HG03095 (cell line): ENCODE measurements at regions not wholly inside any gene's neighbourhood (a gene's known extent, or its start where the extent isn't known, plus 50 kb on each side); places are given as distances from the start of the nearest gene placed in this dataset.
"Not testable (repeated sequence)": the region's sequence is repeated elsewhere in the genome, so short reads cannot be mapped to it uniquely, and the experiment has no call there.

Experiments
- ATAC-seq: cut with Tn5 transposase; IDR thresholded peaks from one replicate; pipeline ENCODE4 v1.9.1; 2021; ENCODE audit warnings: moderate library complexity; ENCODE audit not compliant: unreplicated experiment

- ATAC-seq: no peak
Observed at GRCh38 chr6:71053475-71053874, 96.6 kb upstream of the B3GAT2 start.

- no peak for ATAC-seq
Observed at GRCh38 chr6:71056656-71057055, 99.8 kb upstream of the B3GAT2 start.

- ATAC-seq: no peak
Observed at GRCh38 chr6:71066153-71066552, 109.3 kb upstream of the B3GAT2 start.

GRCh38 chr6:71067816-71068215 lies 111.0 kb upstream of the B3GAT2 start:
- ATAC-seq: no peak

GRCh38 chr6:71072508-71072907 lies 115.6 kb upstream of the B3GAT2 start:
- ATAC-seq: no peak

- no peak for ATAC-seq
Observed at GRCh38 chr6:71077655-71078054, 120.8 kb upstream of the B3GAT2 start.

- ATAC-seq: no peak
Observed at GRCh38 chr6:71079677-71080076, 122.8 kb upstream of the B3GAT2 start.

GRCh38 chr6:71080133-71080532 lies 123.3 kb upstream of the B3GAT2 start:
- ATAC-seq: no peak

- no peak for ATAC-seq
Observed at GRCh38 chr6:71080826-71081225, 124.0 kb upstream of the B3GAT2 start.

GRCh38 chr6:71082033-71082650 lies 125.3 kb upstream of the B3GAT2 start:
- ATAC-seq: no peak

GRCh38 chr6:71083308-71083820 lies 126.5 kb upstream of the B3GAT2 start:
- no peak for ATAC-seq

GRCh38 chr6:71088166-71088565 lies 131.3 kb upstream of the B3GAT2 start:
- ATAC-seq: no peak

GRCh38 chr6:71090217-71090616 lies 133.4 kb upstream of the B3GAT2 start:
- ATAC-seq: no peak

GRCh38 chr6:71091167-71091566 lies 134.3 kb upstream of the B3GAT2 start:
- ATAC-seq: no peak

- no peak for ATAC-seq
Observed at GRCh38 chr6:71091956-71092355, 135.1 kb upstream of the B3GAT2 start.

- not testable (repeated sequence) for ATAC-seq
Observed at GRCh38 chr6:71097264-71097663, 140.4 kb upstream of the B3GAT2 start.

- no peak for ATAC-seq
Observed at GRCh38 chr6:71099649-71100048, 142.8 kb upstream of the B3GAT2 start.

- no peak for ATAC-seq
Observed at GRCh38 chr6:71103130-71103529, 146.3 kb upstream of the B3GAT2 start.

GRCh38 chr6:71103641-71104040 lies 146.8 kb upstream of the B3GAT2 start:
- ATAC-seq: no peak

- ATAC-seq: no peak
Observed at GRCh38 chr6:71106276-71106675, 149.4 kb upstream of the B3GAT2 start.

GRCh38 chr6:71107911-71108420 lies 151.1 kb upstream of the B3GAT2 start:
- ATAC-seq: no peak

GRCh38 chr6:71114544-71114943 lies 157.7 kb upstream of the B3GAT2 start:
- ATAC-seq: no peak

GRCh38 chr6:71114986-71115385 lies 158.1 kb upstream of the B3GAT2 start:
- no peak for ATAC-seq
